GM10266 (cell line): ENCODE measurements at regions not wholly inside any gene's neighbourhood (a gene's known extent, or its start where the extent isn't known, plus 50 kb on each side); places are given as distances from the start of the nearest gene placed in this dataset.

Experiments used
- DNase-seq: peaks from one replicate; pipeline ENCODE4 v3.0.0; 2012; ENCODE audit errors: extremely low spot score
- TF ChIP-seq, protein P1 (sequence below): IDR thresholded peaks from 2 replicates; pipeline ENCODE4 v1.5.1; 2012; ENCODE audit warnings: mild to moderate bottlenecking, low read depth; ENCODE audit not compliant: control insufficient read depth, insufficient read depth; ENCODE audit errors: missing control alignments

DNA sequence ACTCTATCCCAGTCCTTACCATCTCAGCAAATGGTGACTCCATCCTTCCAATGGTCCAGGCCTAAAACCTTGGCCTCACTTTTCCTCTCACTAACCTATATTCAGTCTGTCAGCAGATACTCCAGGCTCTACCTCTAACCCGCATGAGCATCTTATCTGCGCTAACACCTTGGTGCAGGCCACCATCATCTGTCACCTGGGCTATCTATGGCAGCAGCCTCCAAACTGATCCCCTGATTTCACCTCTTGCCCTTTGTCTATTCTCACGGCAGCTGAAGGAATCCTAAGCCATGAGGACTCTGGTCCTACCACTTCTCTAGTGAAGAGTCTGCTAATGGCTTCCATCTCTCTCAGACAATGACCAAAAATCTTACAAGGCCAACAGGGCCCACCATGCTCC, 57.9 kb upstream of the CCL1 start:
- no peak for DNase-seq
- TF ChIP-seq, protein P1, sequence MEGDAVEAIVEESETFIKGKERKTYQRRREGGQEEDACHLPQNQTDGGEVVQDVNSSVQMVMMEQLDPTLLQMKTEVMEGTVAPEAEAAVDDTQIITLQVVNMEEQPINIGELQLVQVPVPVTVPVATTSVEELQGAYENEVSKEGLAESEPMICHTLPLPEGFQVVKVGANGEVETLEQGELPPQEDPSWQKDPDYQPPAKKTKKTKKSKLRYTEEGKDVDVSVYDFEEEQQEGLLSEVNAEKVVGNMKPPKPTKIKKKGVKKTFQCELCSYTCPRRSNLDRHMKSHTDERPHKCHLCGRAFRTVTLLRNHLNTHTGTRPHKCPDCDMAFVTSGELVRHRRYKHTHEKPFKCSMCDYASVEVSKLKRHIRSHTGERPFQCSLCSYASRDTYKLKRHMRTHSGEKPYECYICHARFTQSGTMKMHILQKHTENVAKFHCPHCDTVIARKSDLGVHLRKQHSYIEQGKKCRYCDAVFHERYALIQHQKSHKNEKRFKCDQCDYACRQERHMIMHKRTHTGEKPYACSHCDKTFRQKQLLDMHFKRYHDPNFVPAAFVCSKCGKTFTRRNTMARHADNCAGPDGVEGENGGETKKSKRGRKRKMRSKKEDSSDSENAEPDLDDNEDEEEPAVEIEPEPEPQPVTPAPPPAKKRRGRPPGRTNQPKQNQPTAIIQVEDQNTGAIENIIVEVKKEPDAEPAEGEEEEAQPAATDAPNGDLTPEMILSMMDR, result no peak

DNA sequence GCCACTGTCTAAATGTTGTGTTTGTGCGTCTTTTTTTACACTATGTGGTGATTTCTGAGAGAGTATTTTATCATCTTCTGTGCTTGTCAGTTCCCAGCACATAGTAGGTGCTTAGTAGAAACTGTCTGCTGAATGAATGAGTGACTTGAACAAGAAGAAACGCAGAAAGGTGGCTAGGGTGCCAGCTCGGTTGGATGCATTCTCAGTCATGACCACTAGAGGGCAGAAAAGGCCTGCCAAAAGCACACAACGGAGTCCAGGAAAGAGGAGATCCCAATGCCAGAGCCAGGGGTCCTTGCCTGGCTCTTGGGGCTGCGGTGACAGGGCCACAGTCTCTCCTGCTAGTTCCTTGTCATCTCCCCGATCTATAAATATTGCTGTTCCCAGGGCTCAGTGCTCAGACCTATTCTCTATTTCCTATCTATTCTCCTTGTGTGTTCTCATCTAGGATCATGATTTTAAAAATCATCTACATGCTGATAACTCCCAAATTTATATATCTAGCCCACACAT, 57.3 kb upstream of the CCL1 start:
- TF ChIP-seq, protein P1, result peak; percentile 92

DNA sequence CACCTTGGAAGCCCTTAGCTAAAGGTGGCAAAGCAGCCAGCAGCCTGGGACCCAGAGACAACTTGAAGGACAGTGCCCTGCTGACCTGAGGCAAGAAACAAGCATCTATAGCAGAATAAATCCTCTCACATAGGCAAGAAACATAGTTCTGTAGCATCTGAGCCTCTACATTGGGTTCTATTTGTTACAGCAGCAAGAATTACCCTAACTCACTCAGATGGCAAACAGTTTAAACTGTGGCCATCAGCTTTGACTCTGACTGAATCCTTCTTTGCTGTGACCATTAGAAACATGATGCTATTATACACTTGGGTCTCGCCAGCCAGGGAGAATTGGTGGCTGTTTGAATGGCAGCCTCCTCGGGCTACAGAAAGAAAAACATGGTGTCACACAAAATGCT, 53.1 kb upstream of the CCL1 start:
- DNase-seq, result no peak
- TF ChIP-seq, protein P1, result no peak

More for the DNA sequence above, 57.3 kb upstream of the CCL1 start:
- peak; percentile 69 for DNase-seq

DNA sequence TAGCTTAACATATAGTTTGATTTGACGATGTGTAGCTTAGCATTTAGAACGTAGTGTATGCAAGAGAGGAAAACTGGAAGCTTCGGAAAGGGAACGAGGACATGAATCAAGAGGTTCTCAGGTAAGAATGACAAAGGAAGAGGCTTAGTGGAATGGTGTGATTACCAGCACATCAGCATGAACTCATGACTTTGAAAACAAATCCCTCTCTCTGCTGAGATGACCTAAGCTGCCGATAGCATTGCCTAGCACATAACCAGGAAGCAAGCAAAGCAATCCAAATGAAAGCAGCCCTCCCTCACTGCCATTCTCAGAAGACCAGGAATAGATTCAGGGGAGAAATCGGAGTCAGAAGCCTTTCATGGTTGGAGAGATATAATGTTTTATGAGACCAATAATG, 51.3 kb upstream of the CCL1 start:
- TF ChIP-seq, protein P1, result no peak
- no peak for DNase-seq

DNA sequence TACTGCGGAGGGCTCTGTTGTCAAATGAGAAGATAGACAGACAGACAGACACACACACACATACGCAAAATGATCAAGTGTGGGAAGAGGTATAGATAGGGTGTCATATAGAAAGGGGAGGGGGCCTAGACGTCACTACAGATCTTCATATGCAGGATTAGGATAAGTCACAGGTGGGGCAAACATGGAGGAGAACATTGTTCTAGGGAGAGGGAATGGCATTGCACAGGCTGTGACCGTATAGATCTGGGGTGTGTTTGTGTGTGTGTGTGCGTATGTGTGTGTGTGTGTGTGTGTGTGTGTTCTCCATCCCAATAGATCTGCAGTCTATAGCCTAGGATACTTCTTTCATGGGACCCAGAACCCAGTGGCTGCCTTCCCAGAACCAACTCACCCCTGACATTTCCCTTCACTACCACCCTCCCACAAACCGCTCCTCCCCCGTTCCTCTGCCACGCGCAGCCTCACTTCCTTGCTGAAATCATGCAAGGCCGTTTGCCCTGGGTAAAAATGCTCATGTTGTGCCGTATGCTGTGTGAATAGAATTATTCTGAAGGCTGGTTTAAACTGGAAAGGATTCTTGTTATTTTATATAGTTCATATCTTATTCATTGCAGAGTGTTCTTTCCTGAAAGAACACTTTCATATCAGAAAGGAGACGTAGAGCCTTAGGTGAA, 50.5 kb upstream of the CCL1 start:
- DNase-seq, result no peak
- TF ChIP-seq, protein P1, result no peak

DNA sequence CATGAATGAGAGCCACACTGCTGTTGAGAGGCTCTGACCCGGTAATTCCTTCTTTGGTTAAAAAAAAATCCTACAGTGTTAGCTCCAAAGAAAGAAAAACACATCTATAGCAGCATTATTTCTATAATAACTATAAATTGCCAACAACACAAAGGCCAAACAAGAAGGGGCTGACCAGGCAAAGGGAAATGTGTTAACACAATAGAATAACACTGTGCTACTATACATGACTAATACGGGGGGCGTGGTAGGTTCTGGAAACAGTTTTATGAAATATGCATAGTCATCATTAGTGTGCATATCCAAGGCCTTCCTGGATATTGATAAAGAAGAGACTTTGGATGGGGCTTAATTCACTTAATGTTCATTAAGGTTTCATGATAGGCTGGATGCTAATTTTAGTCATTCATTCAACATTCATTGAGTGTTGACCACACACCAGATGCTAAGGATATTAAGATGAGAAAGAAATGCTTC, 50.0 kb upstream of the CCL1 start:
- TF ChIP-seq, protein P1, result no peak
- no peak for DNase-seq
